ENCODE measurements at regions not wholly inside any gene's neighbourhood (a gene's known extent, or its start where the extent isn't known, plus 50 kb on each side); places are given as distances from the start of the nearest gene placed in this dataset.

DNA sequence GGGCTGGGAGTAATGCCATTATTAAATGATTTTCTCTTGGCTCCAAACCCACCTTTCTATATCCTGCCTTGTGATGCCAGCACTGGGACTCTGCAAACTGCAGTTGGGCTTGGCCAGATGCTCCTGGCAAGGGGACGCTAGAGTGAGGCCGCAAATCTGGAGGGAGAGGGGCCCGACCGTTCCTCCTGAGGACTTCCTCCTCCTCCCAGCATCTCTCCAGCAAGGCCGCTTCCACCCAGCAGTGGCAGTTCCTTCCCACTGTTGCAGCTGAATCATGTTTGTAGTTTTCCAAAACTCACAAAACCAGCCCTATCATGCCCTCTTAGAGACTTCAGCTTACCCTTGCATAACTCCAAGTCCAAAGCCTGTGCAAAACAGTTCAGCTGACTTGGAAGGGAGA lies 244.4 kb downstream of the FOXA2 start:
- TF ChIP-seq, protein P1, sequence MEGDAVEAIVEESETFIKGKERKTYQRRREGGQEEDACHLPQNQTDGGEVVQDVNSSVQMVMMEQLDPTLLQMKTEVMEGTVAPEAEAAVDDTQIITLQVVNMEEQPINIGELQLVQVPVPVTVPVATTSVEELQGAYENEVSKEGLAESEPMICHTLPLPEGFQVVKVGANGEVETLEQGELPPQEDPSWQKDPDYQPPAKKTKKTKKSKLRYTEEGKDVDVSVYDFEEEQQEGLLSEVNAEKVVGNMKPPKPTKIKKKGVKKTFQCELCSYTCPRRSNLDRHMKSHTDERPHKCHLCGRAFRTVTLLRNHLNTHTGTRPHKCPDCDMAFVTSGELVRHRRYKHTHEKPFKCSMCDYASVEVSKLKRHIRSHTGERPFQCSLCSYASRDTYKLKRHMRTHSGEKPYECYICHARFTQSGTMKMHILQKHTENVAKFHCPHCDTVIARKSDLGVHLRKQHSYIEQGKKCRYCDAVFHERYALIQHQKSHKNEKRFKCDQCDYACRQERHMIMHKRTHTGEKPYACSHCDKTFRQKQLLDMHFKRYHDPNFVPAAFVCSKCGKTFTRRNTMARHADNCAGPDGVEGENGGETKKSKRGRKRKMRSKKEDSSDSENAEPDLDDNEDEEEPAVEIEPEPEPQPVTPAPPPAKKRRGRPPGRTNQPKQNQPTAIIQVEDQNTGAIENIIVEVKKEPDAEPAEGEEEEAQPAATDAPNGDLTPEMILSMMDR (IDR thresholded peaks at IDR 0.05; ENCODE audit: insufficient read depth, low read length), result no peak
- TF ChIP-seq, protein P2, sequence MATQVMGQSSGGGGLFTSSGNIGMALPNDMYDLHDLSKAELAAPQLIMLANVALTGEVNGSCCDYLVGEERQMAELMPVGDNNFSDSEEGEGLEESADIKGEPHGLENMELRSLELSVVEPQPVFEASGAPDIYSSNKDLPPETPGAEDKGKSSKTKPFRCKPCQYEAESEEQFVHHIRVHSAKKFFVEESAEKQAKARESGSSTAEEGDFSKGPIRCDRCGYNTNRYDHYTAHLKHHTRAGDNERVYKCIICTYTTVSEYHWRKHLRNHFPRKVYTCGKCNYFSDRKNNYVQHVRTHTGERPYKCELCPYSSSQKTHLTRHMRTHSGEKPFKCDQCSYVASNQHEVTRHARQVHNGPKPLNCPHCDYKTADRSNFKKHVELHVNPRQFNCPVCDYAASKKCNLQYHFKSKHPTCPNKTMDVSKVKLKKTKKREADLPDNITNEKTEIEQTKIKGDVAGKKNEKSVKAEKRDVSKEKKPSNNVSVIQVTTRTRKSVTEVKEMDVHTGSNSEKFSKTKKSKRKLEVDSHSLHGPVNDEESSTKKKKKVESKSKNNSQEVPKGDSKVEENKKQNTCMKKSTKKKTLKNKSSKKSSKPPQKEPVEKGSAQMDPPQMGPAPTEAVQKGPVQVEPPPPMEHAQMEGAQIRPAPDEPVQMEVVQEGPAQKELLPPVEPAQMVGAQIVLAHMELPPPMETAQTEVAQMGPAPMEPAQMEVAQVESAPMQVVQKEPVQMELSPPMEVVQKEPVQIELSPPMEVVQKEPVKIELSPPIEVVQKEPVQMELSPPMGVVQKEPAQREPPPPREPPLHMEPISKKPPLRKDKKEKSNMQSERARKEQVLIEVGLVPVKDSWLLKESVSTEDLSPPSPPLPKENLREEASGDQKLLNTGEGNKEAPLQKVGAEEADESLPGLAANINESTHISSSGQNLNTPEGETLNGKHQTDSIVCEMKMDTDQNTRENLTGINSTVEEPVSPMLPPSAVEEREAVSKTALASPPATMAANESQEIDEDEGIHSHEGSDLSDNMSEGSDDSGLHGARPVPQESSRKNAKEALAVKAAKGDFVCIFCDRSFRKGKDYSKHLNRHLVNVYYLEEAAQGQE (IDR thresholded peaks at IDR 0.05; ENCODE audit: insufficient replicate concordance, low read depth), result no peak
- TF ChIP-seq POLR2AphosphoS5 (IDR thresholded peaks at IDR 0.05; ENCODE audit: low read depth), result no peak

Data from HL-60 (cell line).